Stomach (tissue), 8 donors: ENCODE measurements at regions not wholly inside any gene's neighbourhood (a gene's known extent, or its start where the extent isn't known, plus 50 kb on each side); places are given as distances from the start of the nearest gene placed in this dataset.
"Not testable (repeated sequence)": the region's sequence is repeated elsewhere in the genome, so short reads cannot be mapped to it uniquely, and the experiment has no call there.

Source experiments
- DNase-seq, 2 donors: peaks; one replicate each; pipeline versions ENCODE4 v3.0.0 to v3.0.0-alpha.2; 2013 to 2019
- H3K27ac ChIP-seq, 5 donors: fragments of 200-600 bp in 4 of 5; sonication (generic) in 4 of 5; one replicate each; pipeline ENCODE4 v1.5.1; 2013 to 2019; ENCODE audit warnings: mild to moderate bottlenecking in 1 of 5, moderate library complexity in 1 of 5
- H3K27me3 ChIP-seq, 3 donors: fragments of 200-600 bp; sonication (generic); one replicate each; pipeline ENCODE4 v1.5.1; 2017 to 2019; ENCODE audit warnings: mixed run types in 1 of 3
- H3K36me3 ChIP-seq, 4 donors: fragments of 200-600 bp; sonication (generic); 1 replicate in 3 of 4; 2 replicates in 1 of 4; pipeline ENCODE4 v1.5.1; 2016 to 2019
- H3K4me1 ChIP-seq, 4 donors: fragments of 200-600 bp; sonication (generic); one replicate each; pipeline ENCODE4 v1.5.1; 2016 to 2019
- H3K4me3 ChIP-seq, 4 donors: fragments of 200-600 bp; sonication (generic) in 3 of 4; one replicate each; pipeline ENCODE4 v1.5.1; 2016 to 2019; ENCODE audit warnings: mild to moderate bottlenecking in 1 of 4
- H3K9me3 ChIP-seq, 4 donors: fragments of 200-600 bp; sonication (generic); one replicate each; pipeline ENCODE4 v1.5.1; 2016 to 2019
- CTCF ChIP-seq, 7 experiments: fragments of 450-650 bp in 4 of 7; fragments of 200-600 bp in 3 of 7; sonication (generic) in 3 of 7; IDR thresholded peaks; one replicate each; pipeline ENCODE4 v1.5.1; 2016 to 2019; ENCODE audit warnings: antibody characterized with exemption in 7 of 7, control low read depth in 2 of 7, mild to moderate bottlenecking in 1 of 7
- EP300 ChIP-seq: sonication (generic); formaldehyde crosslinking; IDR thresholded peaks from one replicate; pipeline ENCODE4 v1.6.1; 2017; ENCODE audit warnings: antibody characterized with exemption
- POLR2A ChIP-seq, 4 donors: fragments of 450-650 bp; IDR thresholded peaks; one replicate each; pipeline ENCODE4 v1.6.1; 2016; ENCODE audit warnings: antibody characterized with exemption in 4 of 4, control low read depth in 2 of 4, mild to moderate bottlenecking in 1 of 4, moderate library complexity in 1 of 4
- POLR2AphosphoS5 ChIP-seq, 3 donors: sonication (generic); formaldehyde crosslinking; IDR thresholded peaks; one replicate each; pipeline ENCODE4 v1.6.1; 2016; ENCODE audit warnings: antibody characterized with exemption in 3 of 3
- WGBS, 5 donors: extraction: QIAGEN DNeasy Blood & Tissue Kit in 3 of 5; methylation state at CpG; one replicate each; pipeline versions ENCODE4 v1.1.5 to v1.1.7; 2013 to 2018; 5-methylcytosine and 5-hydroxymethylcytosine counted together
- intact Hi-C: fragments of 100-400 bp; cut with DNase I; formaldehyde crosslinking; loops from one replicate; pipeline ENCODE4 v1.15.1; 2023; ENCODE audit warnings: low total_unique reads
- donor health status: healthy with polysubstance abuse.
- donor health status: Bipolar disorder and iron deficiency.
- donor health status: healthy.

- TF ChIP-seq POLR2AphosphoS5 (IDR thresholded peaks at IDR 0.05) (no peak), CTCF (IDR thresholded peaks at IDR 0.05) (no peak), EP300 (no peak), POLR2A (IDR thresholded peaks at IDR 0.05) (no peak)
- intact Hi-C loops = no loop called here
- H3K36me3 ChIP-seq = no peaks in the 10 kb centered on the region
- WGBS, 5 donors = 30 to 46% (median 35%) methylated on average over 4 of the region's 4 CpGs
- peaks cover 0 to 26% (median 13%) of the 10 kb centered on the region in 4 donors for H3K9me3 ChIP-seq
- H3K4me1 ChIP-seq = no peaks in the 10 kb centered on the region
- no peak for DNase-seq
- no peak overlapping the region for H3K4me3 ChIP-seq
- no peak overlapping the region for H3K27ac ChIP-seq
- no peaks in the 10 kb centered on the region for H3K27me3 ChIP-seq
These were observed 900.3 kb downstream of the DSC3 start for GRCh38 chr18:30142248-30142647.

- H3K36me3 ChIP-seq, H3K4me3 ChIP-seq, DNase-seq, H3K27me3 ChIP-seq, H3K27ac ChIP-seq, intact Hi-C loops, H3K4me1 ChIP-seq: not testable (repeated sequence)
- 76 to 94% (median 87%) methylated on average over 5 of the region's 5 CpGs for WGBS, 5 donors
- peaks cover 0 to 27% (median 13%) of the 10 kb centered on the region in 4 donors for H3K9me3 ChIP-seq
These were observed 901.0 kb downstream of the DSC3 start for GRCh38 chr18:30141506-30141905.

- no peak for DNase-seq
- intact Hi-C loops = no loop called here
- no peak for TF ChIP-seq POLR2AphosphoS5 (IDR thresholded peaks at IDR 0.05)
- TF ChIP-seq EP300 = no peak
- no peak for TF ChIP-seq CTCF (IDR thresholded peaks at IDR 0.05)
- no peak for TF ChIP-seq POLR2A (IDR thresholded peaks at IDR 0.05)
- Histone ChIP-seq H3K27ac (no peak overlapping the region), H3K9me3 (peaks cover 0 to 27% (median 13%) of the 10 kb centered on the region in 4 donors), H3K4me3 (no peak overlapping the region), H3K4me1 (no peaks in the 10 kb centered on the region), H3K27me3 (no peaks in the 10 kb centered on the region), H3K36me3 (no peaks in the 10 kb centered on the region)
- WGBS, 5 donors = 57 to 79% (median 68%) methylated on average over 5 of the region's 5 CpGs
These were observed 902.8 kb downstream of the DSC3 start for GRCh38 chr18:30139631-30140287.

GRCh38 chr18:30135938-30136337 is 906.6 kb downstream of the DSC3 start:
- WGBS, 5 donors = 67 to 91% (median 83%) methylated on average over 4 of the region's 4 CpGs
- no peak for DNase-seq
- no peak overlapping the region for H3K27ac ChIP-seq
- H3K27me3 ChIP-seq = no peaks in the 10 kb centered on the region
- no peak overlapping the region for H3K4me3 ChIP-seq
- peaks cover 0 to 15% (median 14%) of the 10 kb centered on the region in 4 donors for H3K9me3 ChIP-seq
- TF ChIP-seq POLR2AphosphoS5 (IDR thresholded peaks at IDR 0.05) (no peak), POLR2A (IDR thresholded peaks at IDR 0.05) (no peak), CTCF (IDR thresholded peaks at IDR 0.05) (no peak), EP300 (no peak)
- intact Hi-C loops = no loop called here
- H3K36me3 ChIP-seq = no peaks in the 10 kb centered on the region
- H3K4me1 ChIP-seq = no peaks in the 10 kb centered on the region

- no peak overlapping the region for H3K4me3 ChIP-seq
- no peak overlapping the region for H3K27ac ChIP-seq
- WGBS, 5 donors = 74 to 91% (median 86%) methylated on average over 2 of the region's 2 CpGs
- no peaks in the 10 kb centered on the region for H3K27me3 ChIP-seq
- peaks cover 0 to 9% (median 6%) of the 10 kb centered on the region in 4 donors for H3K9me3 ChIP-seq
- no peaks in the 10 kb centered on the region for H3K4me1 ChIP-seq
- DNase-seq = no peak
- intact Hi-C loops = no loop called here
- H3K36me3 ChIP-seq = no peaks in the 10 kb centered on the region
- TF ChIP-seq CTCF (IDR thresholded peaks at IDR 0.05) (no peak), POLR2A (IDR thresholded peaks at IDR 0.05) (no peak), EP300 (no peak), POLR2AphosphoS5 (IDR thresholded peaks at IDR 0.05) (no peak)
These were observed 908.5 kb downstream of the DSC3 start for GRCh38 chr18:30134020-30134419.
